ENCODE measurements at regions not wholly inside any gene's neighbourhood (a gene's known extent, or its start where the extent isn't known, plus 50 kb on each side); places are given as distances from the start of the nearest gene placed in this dataset.

GRCh38 chr18:43758734-43759133 lies 481.4 kb upstream of the SYT4 start:
- Mint-ChIP-seq H3K36me3 (ENCODE audit: low read depth, unreplicated experiment) (no peaks in the 10 kb centered on the region), H3K27ac (ENCODE audit: unreplicated experiment) (peak overlapping the region; percentile 95), H3K27me3 (ENCODE audit: low read depth, unreplicated experiment) (no peaks in the 10 kb centered on the region), H3K4me1 (ENCODE audit: low read depth, unreplicated experiment) (peaks cover 29% of the 10 kb centered on the region), H3K9me3 (ENCODE audit: unreplicated experiment) (no peaks in the 10 kb centered on the region), H3K4me3 (ENCODE audit: unreplicated experiment) (no peak overlapping the region)
- Histone ChIP-seq H3K4me2 (ENCODE audit: low read length) (no peak overlapping the region), H3K4me3 (ENCODE audit: insufficient read depth, low read depth, low read length) (no peak overlapping the region), H3K9ac (ENCODE audit: low read length) (no peak overlapping the region), H3K27me3 (ENCODE audit: insufficient read depth, low read length) (no peaks in the 10 kb centered on the region), H3K27ac (ENCODE audit: low read depth, low read length) (no peak overlapping the region), H3K79me2 (ENCODE audit: insufficient read depth, low read length) (no peaks in the 10 kb centered on the region), H3K36me3 (ENCODE audit: insufficient read depth, low read length) (no peaks in the 10 kb centered on the region), H3K9me3 (ENCODE audit: insufficient read depth, low read depth, low read length) (no peaks in the 10 kb centered on the region), H4K20me1 (ENCODE audit: insufficient read depth, low read length) (no peaks in the 10 kb centered on the region), H2AFZ (ENCODE audit: low read depth, low read length) (no peak overlapping the region), H3K4me1 (ENCODE audit: insufficient read depth, low read length) (peaks cover 8% of the 10 kb centered on the region)
- TF ChIP-seq EZH2 (IDR thresholded peaks at IDR 0.05; ENCODE audit: insufficient read depth, low read length) (no peak), CTCF (IDR thresholded peaks at IDR 0.05; ENCODE audit: insufficient read depth, low read depth, low read length) (no peak)
- FAIRE-seq (no peak), DNase-seq (ENCODE audit: low read depth) (no peak)

- H3K36me3 Mint-ChIP-seq (ENCODE audit: low read depth, unreplicated experiment): no peaks in the 10 kb centered on the region
- H3K27me3 ChIP-seq (ENCODE audit: insufficient read depth, low read length): no peaks in the 10 kb centered on the region
- peak; percentile 20 for FAIRE-seq
Measured at GRCh38 chr18:43760010-43760409, 482.7 kb upstream of the SYT4 start.

More at GRCh38 chr18:43760010-43760409, 482.7 kb upstream of the SYT4 start:
- H3K27ac Mint-ChIP-seq (ENCODE audit: unreplicated experiment): peak overlapping the region; percentile 83
- H3K4me2 ChIP-seq (ENCODE audit: low read length): no peak overlapping the region
- H3K27me3 Mint-ChIP-seq (ENCODE audit: low read depth, unreplicated experiment): no peaks in the 10 kb centered on the region
- TF ChIP-seq CTCF (IDR thresholded peaks at IDR 0.05; ENCODE audit: insufficient read depth, low read depth, low read length): no peak
- TF ChIP-seq EZH2 (IDR thresholded peaks at IDR 0.05; ENCODE audit: insufficient read depth, low read length): no peak
- H3K9ac ChIP-seq (ENCODE audit: low read length): no peak overlapping the region
- H3K4me3 Mint-ChIP-seq (ENCODE audit: unreplicated experiment): no peak overlapping the region
- H3K79me2 ChIP-seq (ENCODE audit: insufficient read depth, low read length): no peaks in the 10 kb centered on the region
- DNase-seq (ENCODE audit: low read depth): no peak
- peaks cover 29% of the 10 kb centered on the region for H3K4me1 Mint-ChIP-seq (ENCODE audit: low read depth, unreplicated experiment)
- H2AFZ ChIP-seq (ENCODE audit: low read depth, low read length): no peak overlapping the region
- no peak overlapping the region for H3K27ac ChIP-seq (ENCODE audit: low read depth, low read length)
- H3K36me3 ChIP-seq (ENCODE audit: insufficient read depth, low read length): no peaks in the 10 kb centered on the region
- peaks cover 8% of the 10 kb centered on the region for H3K4me1 ChIP-seq (ENCODE audit: insufficient read depth, low read length)
- H3K9me3 Mint-ChIP-seq (ENCODE audit: unreplicated experiment): no peaks in the 10 kb centered on the region
- no peaks in the 10 kb centered on the region for H4K20me1 ChIP-seq (ENCODE audit: insufficient read depth, low read length)
- H3K9me3 ChIP-seq (ENCODE audit: insufficient read depth, low read depth, low read length): no peaks in the 10 kb centered on the region
- H3K4me3 ChIP-seq (ENCODE audit: insufficient read depth, low read depth, low read length): no peak overlapping the region
